ENCODE measurements at regions not wholly inside any gene's neighbourhood (a gene's known extent, or its start where the extent isn't known, plus 50 kb on each side); places are given as distances from the start of the nearest gene placed in this dataset.

DNA sequence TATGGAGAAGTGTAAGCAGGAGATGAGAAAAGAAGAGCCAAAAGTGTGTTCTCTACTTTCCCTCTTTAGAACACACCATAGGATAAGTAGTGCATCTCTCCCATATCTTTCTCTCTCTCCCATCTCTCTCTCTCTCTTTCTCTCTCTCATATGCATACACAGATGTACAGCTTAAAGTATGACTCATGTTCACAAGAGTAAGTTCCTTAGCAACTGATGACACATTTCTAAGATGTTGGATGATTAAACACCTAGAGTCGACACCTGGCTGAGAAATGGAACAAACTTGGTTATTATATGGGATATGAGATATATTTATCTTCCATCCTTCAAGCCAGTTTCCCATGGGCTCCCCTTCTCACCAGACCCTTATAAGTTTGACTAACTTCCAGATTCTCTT is 113.5 kb downstream of the TMEM132E start:
- FAIRE-seq = peak; percentile 69
